PC-3 (cell line): ENCODE measurements at regions not wholly inside any gene's neighbourhood (a gene's known extent, or its start where the extent isn't known, plus 50 kb on each side); places are given as distances from the start of the nearest gene placed in this dataset.

ENCODE experiments used
- ATAC-seq: fragments of 200-7000 bp; cut with Tn5 transposase; 2 replicates; pipeline ENCODE4 v1.9.1; 2020; ENCODE audit warnings: mild to moderate bottlenecking, moderate library complexity
- BruUV-seq: library from RNA; stranded (reverse); fragments of 400-500 nt; replicated peaks from 2 replicates; lab custom pipeline; 2021; lab: Mats Ljungman, UMichigan
- CTCF ChIA-PET: fragments of 300-600 bp; sonication (Branson Sonifier 250); formaldehyde crosslinking; loops from one replicate; lab custom pipeline; 2022; ENCODE audit warnings: antibody characterized with exemption; lab: Charles Lee
- POLR2A ChIA-PET: fragments of 300-600 bp; sonication (Branson Sonifier 250); formaldehyde crosslinking; loops from one replicate; lab custom pipeline; 2022; ENCODE audit warnings: antibody characterized with exemption; ENCODE audit not compliant: unreplicated experiment; lab: Charles Lee
- DNase-seq: peaks from one replicate; pipeline ENCODE4 v3.0.0-alpha.2; 2015
- H2AFZ ChIP-seq: fragments of 300-600 bp; sonication (generic); 2 replicates; pipeline ENCODE4 v1.6.0; 2016; ENCODE audit warnings: antibody characterized with exemption, low read length
- H3F3A ChIP-seq: fragments of 300-600 bp; sonication (generic); one replicate; pipeline ENCODE4 v1.6.0; 2017; ENCODE audit warnings: antibody characterized with exemption, low read length, control low read depth, mild to moderate bottlenecking; ENCODE audit not compliant: unreplicated experiment
- H3K27ac ChIP-seq: fragments of 300-600 bp; sonication (generic); 2 replicates; pipeline ENCODE4 v1.5.1; 2016; ENCODE audit warnings: mild to moderate bottlenecking, low read length
- H3K27me3 ChIP-seq: fragments of 300-600 bp; sonication (generic); 2 replicates; pipeline ENCODE4 v1.6.1; 2016; ENCODE audit warnings: low read length, mixed read lengths
- H3K36me3 ChIP-seq: fragments of 300-600 bp; sonication (generic); 2 replicates; pipeline ENCODE4 v1.6.1; 2016; ENCODE audit warnings: low read depth, mixed run types, low read length, mixed read lengths
- H3K4me1 ChIP-seq: fragments of 300-600 bp; sonication (generic); 2 replicates; pipeline ENCODE4 v1.5.1; 2016; ENCODE audit warnings: low read length; ENCODE audit not compliant: insufficient read depth
- H3K4me2 ChIP-seq: fragments of 300-600 bp; sonication (generic); 2 replicates; pipeline ENCODE4 v1.6.0; 2016; ENCODE audit warnings: low read length
- H3K4me3 ChIP-seq: fragments of 300-600 bp; sonication (generic); 2 replicates; pipeline ENCODE4 v1.5.1; 2016; ENCODE audit warnings: mild to moderate bottlenecking, low read length, mixed read lengths
- H3K79me2 ChIP-seq: fragments of 300-600 bp; sonication (generic); 2 replicates; pipeline ENCODE4 v1.6.1; 2017; ENCODE audit warnings: low read length, mixed read lengths
- H3K9ac ChIP-seq: fragments of 300-600 bp; sonication (generic); 2 replicates; pipeline ENCODE4 v1.6.0; 2016; ENCODE audit warnings: mild to moderate bottlenecking, low read length
- H3K9me2 ChIP-seq: fragments of 300-600 bp; sonication (generic); replicated peaks from 2 replicates; pipeline ENCODE4 v1.6.1; 2016; ENCODE audit warnings: mixed run types, low read length, mixed read lengths
- H3K9me3 ChIP-seq: fragments of 300-600 bp; sonication (generic); 2 replicates; pipeline ENCODE4 v1.6.1; 2016; ENCODE audit warnings: low read length, mixed read lengths
- H4K20me1 ChIP-seq: fragments of 300-600 bp; sonication (generic); 2 replicates; pipeline ENCODE4 v1.6.1; 2016; ENCODE audit warnings: low read length, mixed read lengths
- CTCF ChIP-seq: fragments of 300-600 bp; sonication (generic); conservative IDR thresholded peaks from 2 replicates; pipeline ENCODE4 v1.5.1; 2017; ENCODE audit warnings: antibody characterized with exemption, low read depth, mild to moderate bottlenecking, low read length
- EZH2 ChIP-seq: fragments of 300-600 bp; sonication (generic); IDR thresholded peaks from one replicate; pipeline ENCODE4 v1.6.1; 2017; ENCODE audit warnings: antibody characterized with exemption, mild to moderate bottlenecking, low read length; ENCODE audit not compliant: unreplicated experiment
- EZH2phosphoT487 ChIP-seq: fragments of 300-600 bp; sonication (generic); IDR thresholded peaks from 2 replicates; pipeline ENCODE4 v1.6.1; 2018; ENCODE audit warnings: mild to moderate bottlenecking, antibody characterized with exemption, low read length, borderline replicate concordance
- intact Hi-C: fragments of 100-400 bp; cut with micrococcal nuclease; formaldehyde crosslinking; loops from 2 replicates; pipeline ENCODE4 v1.9.0; 2023

GRCh38 chr6:138692058-138692977 lies 81.3 kb upstream of the CCDC28A start:
- peak overlapping the region; percentile 34 for H3K27ac ChIP-seq
- CTCF ChIA-PET, result interaction anchor here (0.6 to 0.8 kb wide), 2 partner anchors 9 to 61 kb away, joined by 3 read pairs; no protein-coding TSS in a partner anchor
- ATAC-seq, result peak; percentile 57
- TF ChIP-seq EZH2phosphoT487 (no peak), EZH2 (no peak), CTCF (peak; percentile 72)
- peak overlapping the region; percentile 89 for H3K4me3 ChIP-seq
- H3F3A ChIP-seq, result no peaks in the 10 kb centered on the region
- POLR2A ChIA-PET, result interaction anchor here (0.6 kb wide), 1 partner anchor 682 kb away, joined by 4 read pairs; the partner anchor contains the start of gene CITED2
- no peaks in the 10 kb centered on the region for H3K27me3 ChIP-seq
- no TSS peak for BruUV-seq
- H3K79me2 ChIP-seq, result peaks cover 37% of the 10 kb centered on the region
- peak overlapping the region; percentile 76 for H3K9ac ChIP-seq
- peak; percentile 56 for DNase-seq
- H4K20me1 ChIP-seq, result no peaks in the 10 kb centered on the region
- peaks cover 7% of the 10 kb centered on the region for H3K4me1 ChIP-seq
- H2AFZ ChIP-seq, result peak overlapping the region; percentile 98
- H3K9me2 ChIP-seq, result no peaks in the 10 kb centered on the region
- H3K9me3 ChIP-seq, result no peaks in the 10 kb centered on the region
- no peaks in the 10 kb centered on the region for H3K36me3 ChIP-seq
- H3K4me2 ChIP-seq, result peak overlapping the region; percentile 91
- intact Hi-C loops, result loop anchor here (1.0 kb wide), 1 partner anchor 74 kb away; no protein-coding TSS in a partner anchor

- Histone ChIP-seq H2AFZ (peak overlapping the region; percentile 98), H3K27ac (0 out of 2 replicates have a peak overlapping the region, but pooled peaks have one; percentile 3), H3K27me3 (no peaks in the 10 kb centered on the region), H3F3A (no peaks in the 10 kb centered on the region), H3K4me2 (peak overlapping the region; percentile 97), H3K9me2 (no peaks in the 10 kb centered on the region), H3K4me3 (peak overlapping the region; percentile 89), H3K4me1 (peaks cover 7% of the 10 kb centered on the region), H3K9ac (peak overlapping the region; percentile 76), H4K20me1 (no peaks in the 10 kb centered on the region), H3K36me3 (no peaks in the 10 kb centered on the region), H3K9me3 (no peaks in the 10 kb centered on the region), H3K79me2 (peaks cover 37% of the 10 kb centered on the region)
- DNase-seq (peak; percentile 76), ATAC-seq (peak; percentile 68)
- CTCF ChIA-PET, result interaction anchor here (0.8 kb wide), 1 partner anchor 10 kb away, joined by 3 read pairs; no protein-coding TSS in a partner anchor
- POLR2A ChIA-PET, result no interaction called here
- intact Hi-C loops, result loop anchor here (1.0 kb wide), 1 partner anchor 73 kb away; no protein-coding TSS in a partner anchor
- TF ChIP-seq CTCF (no peak), EZH2phosphoT487 (no peak), EZH2 (no peak)
- no TSS peak for BruUV-seq
These were observed 80.3 kb upstream of the CCDC28A start for GRCh38 chr6:138692978-138693909.
